NT2/D1 (cell line): ENCODE measurements at regions not wholly inside any gene's neighbourhood (a gene's known extent, or its start where the extent isn't known, plus 50 kb on each side); places are given as distances from the start of the nearest gene placed in this dataset.
"Not testable (repeated sequence)": the region's sequence is repeated elsewhere in the genome, so short reads cannot be mapped to it uniquely, and the experiment has no call there.

Experiments used
- SUZ12 ChIP-seq: IDR thresholded peaks from 2 replicates; pipeline ENCODE4 v1.6.1; 2011; ENCODE audit not compliant: insufficient read length, insufficient read depth; ENCODE audit errors: extremely low read depth
- YY1 ChIP-seq: IDR thresholded peaks from 2 replicates; pipeline ENCODE4 v1.6.1; 2011; ENCODE audit not compliant: insufficient read length, insufficient read depth
- ZNF274 ChIP-seq: IDR thresholded peaks from 2 replicates; pipeline ENCODE4 v1.6.1; 2011; ENCODE audit warnings: mild to moderate bottlenecking, low read depth, low read length

- TF ChIP-seq ZNF274, SUZ12, YY1: not testable (repeated sequence)
Observed at GRCh38 chr16:88154886-88155285, 203.7 kb downstream of the BANP start.
